ENCODE measurements at regions not wholly inside any gene's neighbourhood (a gene's known extent, or its start where the extent isn't known, plus 50 kb on each side); places are given as distances from the start of the nearest gene placed in this dataset.
"Not testable (repeated sequence)": the region's sequence is repeated elsewhere in the genome, so short reads cannot be mapped to it uniquely, and the experiment has no call there.

- DNase-seq (ENCODE audit: low read depth in 2 of 3, low spot score in 1 of 3) = no peak
Observed at GRCh38 chr11:109480251-109480650, 58.3 kb downstream of the C11orf87 start.

- DNase-seq (ENCODE audit: low read depth in 2 of 3, low spot score in 1 of 3) = no peak
Observed at GRCh38 chr11:109486129-109486528, 64.1 kb downstream of the C11orf87 start.

- DNase-seq (ENCODE audit: low read depth in 2 of 3, low spot score in 1 of 3) = no peak
Observed at GRCh38 chr11:109490953-109491635, 69.1 kb downstream of the C11orf87 start.

GRCh38 chr11:109506115-109506514, 84.1 kb downstream of the C11orf87 start:
- no peak for DNase-seq (ENCODE audit: low read depth in 2 of 3, low spot score in 1 of 3)

- no peak for DNase-seq (ENCODE audit: low read depth in 2 of 3, low spot score in 1 of 3)
Observed at GRCh38 chr11:109507331-109507730, 85.3 kb downstream of the C11orf87 start.

GRCh38 chr11:109507836-109508561, 86.0 kb downstream of the C11orf87 start:
- DNase-seq (ENCODE audit: low read depth in 2 of 3, low spot score in 1 of 3) = no peak

- DNase-seq (ENCODE audit: low read depth in 2 of 3, low spot score in 1 of 3) = no peak
Observed at GRCh38 chr11:109508943-109509342, 87.0 kb downstream of the C11orf87 start.

- DNase-seq (ENCODE audit: low read depth in 2 of 3, low spot score in 1 of 3) = no peak
Observed at GRCh38 chr11:109510316-109510715, 88.3 kb downstream of the C11orf87 start.

- no peak for DNase-seq (ENCODE audit: low read depth in 2 of 3, low spot score in 1 of 3)
Observed at GRCh38 chr11:109511598-109511997, 89.6 kb downstream of the C11orf87 start.

GRCh38 chr11:109512249-109512648, 90.3 kb downstream of the C11orf87 start:
- no peak for DNase-seq (ENCODE audit: low read depth in 2 of 3, low spot score in 1 of 3)

- no peak for DNase-seq (ENCODE audit: low read depth in 2 of 3, low spot score in 1 of 3)
Observed at GRCh38 chr11:109512680-109513079, 90.7 kb downstream of the C11orf87 start.

GRCh38 chr11:109514313-109515018, 92.5 kb downstream of the C11orf87 start:
- no peak for DNase-seq (ENCODE audit: low read depth in 2 of 3, low spot score in 1 of 3)

- no peak for DNase-seq (ENCODE audit: low read depth in 2 of 3, low spot score in 1 of 3)
Observed at GRCh38 chr11:109519253-109519652, 97.3 kb downstream of the C11orf87 start.

GRCh38 chr11:109521571-109522086, 99.6 kb downstream of the C11orf87 start:
- DNase-seq (ENCODE audit: low read depth in 2 of 3, low spot score in 1 of 3) = no peak

- no peak for DNase-seq (ENCODE audit: low read depth in 2 of 3, low spot score in 1 of 3)
Observed at GRCh38 chr11:109522116-109522755, 100.2 kb downstream of the C11orf87 start.

- not testable (repeated sequence) for DNase-seq (ENCODE audit: low read depth in 2 of 3, low spot score in 1 of 3)
Observed at GRCh38 chr11:109525636-109526035, 103.6 kb downstream of the C11orf87 start.

GRCh38 chr11:109526061-109526460, 104.1 kb downstream of the C11orf87 start:
- no peak for DNase-seq (ENCODE audit: low read depth in 2 of 3, low spot score in 1 of 3)

GRCh38 chr11:109526931-109527330, 104.9 kb downstream of the C11orf87 start:
- no peak for DNase-seq (ENCODE audit: low read depth in 2 of 3, low spot score in 1 of 3)

GRCh38 chr11:109527496-109527895, 105.5 kb downstream of the C11orf87 start:
- no peak for DNase-seq (ENCODE audit: low read depth in 2 of 3, low spot score in 1 of 3)

GRCh38 chr11:109547356-109548027, 125.5 kb downstream of the C11orf87 start:
- DNase-seq (ENCODE audit: low read depth in 2 of 3, low spot score in 1 of 3) = no peak

GRCh38 chr11:109552376-109552775, 130.4 kb downstream of the C11orf87 start:
- DNase-seq (ENCODE audit: low read depth in 2 of 3, low spot score in 1 of 3) = no peak

Data from stimulated activated CD4-positive, alpha-beta T cell treated with anti-CD3 and anti-CD28 coated beads, Interleukin-12 subunit alpha, Interleukin-12 subunit beta, amount 100 ng/mL, for 48 hours (primary cell).